Fibroblast of skin of left quadriceps (primary cell): ENCODE measurements at regions not wholly inside any gene's neighbourhood (a gene's known extent, or its start where the extent isn't known, plus 50 kb on each side); places are given as distances from the start of the nearest gene placed in this dataset.
"Not testable (repeated sequence)": the region's sequence is repeated elsewhere in the genome, so short reads cannot be mapped to it uniquely, and the experiment has no call there.

Experiments used
- DNase-seq, 2 experiments: peaks; one replicate each; pipeline ENCODE4 v3.0.0-alpha.2; 2013; ENCODE audit warnings: low read depth in 2 of 2

DNA sequence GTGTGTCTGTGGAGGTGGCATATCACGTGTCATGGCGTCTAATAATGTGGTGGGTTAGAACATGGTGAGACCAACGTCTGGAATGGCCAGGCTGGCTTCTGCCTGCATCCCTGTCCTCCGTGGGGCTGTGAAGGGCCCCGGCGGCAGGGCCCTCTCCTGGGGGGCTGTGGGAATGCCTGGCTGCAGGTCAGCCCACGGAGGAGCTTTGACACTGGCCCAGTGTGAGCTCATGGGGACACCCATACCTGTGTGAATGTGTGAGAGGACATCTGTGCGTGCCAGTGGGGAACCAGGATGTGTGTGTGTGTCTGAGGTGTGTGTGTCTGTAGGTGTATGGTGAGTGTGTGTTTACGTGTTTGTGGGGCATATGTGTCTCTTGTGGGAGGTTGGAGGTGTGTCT, 300.1 kb downstream of the TEX29 start:
- no peak for DNase-seq

DNA sequence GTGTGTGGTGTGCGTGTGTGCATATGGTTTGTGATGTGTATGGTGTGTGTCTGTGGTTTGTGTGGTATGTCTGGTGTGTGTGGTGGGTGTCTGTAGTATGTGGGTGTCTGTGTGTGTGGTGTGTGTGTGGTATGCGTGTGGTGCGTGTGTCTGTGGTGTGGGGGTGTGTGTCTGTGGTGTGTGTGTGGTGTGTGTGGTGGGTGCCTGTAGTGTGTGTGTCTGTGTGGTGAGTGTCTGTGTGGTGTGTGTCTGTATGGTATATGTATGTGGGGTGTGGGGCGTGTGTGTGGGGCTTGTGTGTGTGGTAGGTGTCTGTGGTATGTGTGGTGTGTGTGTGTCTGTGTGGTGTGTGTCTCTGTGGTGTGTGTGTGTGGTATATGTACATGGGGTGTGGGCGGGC, 300.7 kb downstream of the TEX29 start:
- no peak for DNase-seq

DNA sequence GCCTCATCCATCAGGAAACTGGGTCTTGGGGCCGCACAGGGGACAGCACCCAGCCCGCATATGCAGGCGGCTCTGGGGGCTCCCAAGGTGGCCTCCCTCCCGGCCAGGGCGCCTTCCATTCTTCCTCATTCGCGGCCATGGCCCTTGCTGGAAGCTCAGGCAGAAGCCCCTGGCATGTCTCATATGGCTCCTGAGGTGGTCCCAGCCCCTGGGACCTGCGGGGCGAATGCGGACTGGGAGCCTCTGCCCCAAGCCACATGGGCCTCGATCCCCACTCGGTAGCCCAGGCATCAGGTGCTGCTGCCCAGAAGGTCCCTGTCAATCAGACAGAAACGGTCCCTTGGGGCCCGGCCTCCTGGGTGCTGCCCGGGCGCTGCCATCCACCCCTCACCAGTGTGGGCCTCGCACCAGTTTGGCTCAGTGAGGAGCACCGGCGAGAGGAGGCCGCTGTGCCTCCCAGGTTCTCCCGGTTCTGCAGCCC, 301.6 kb downstream of the TEX29 start:
- no peak for DNase-seq

DNA sequence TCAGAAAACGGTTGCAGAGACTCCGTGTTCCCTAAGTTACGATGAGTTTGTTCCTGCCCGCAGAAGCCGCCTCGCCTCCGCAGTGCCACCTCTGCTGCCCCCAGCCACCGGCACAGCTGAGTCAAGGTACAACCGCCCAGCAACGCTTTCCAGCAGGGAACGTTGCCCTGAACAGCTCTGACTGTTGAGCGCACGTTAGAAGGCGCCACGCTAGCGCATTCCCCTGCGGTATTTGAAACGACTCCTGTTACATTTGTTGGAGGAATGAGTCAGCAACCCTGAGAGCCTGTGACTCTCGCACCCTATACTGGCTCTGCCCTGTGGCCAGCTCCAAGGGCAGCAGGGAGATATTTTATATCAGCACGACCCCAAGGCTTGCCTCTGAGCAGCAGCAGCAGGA, 302.8 kb downstream of the TEX29 start:
- no peak for DNase-seq

DNA sequence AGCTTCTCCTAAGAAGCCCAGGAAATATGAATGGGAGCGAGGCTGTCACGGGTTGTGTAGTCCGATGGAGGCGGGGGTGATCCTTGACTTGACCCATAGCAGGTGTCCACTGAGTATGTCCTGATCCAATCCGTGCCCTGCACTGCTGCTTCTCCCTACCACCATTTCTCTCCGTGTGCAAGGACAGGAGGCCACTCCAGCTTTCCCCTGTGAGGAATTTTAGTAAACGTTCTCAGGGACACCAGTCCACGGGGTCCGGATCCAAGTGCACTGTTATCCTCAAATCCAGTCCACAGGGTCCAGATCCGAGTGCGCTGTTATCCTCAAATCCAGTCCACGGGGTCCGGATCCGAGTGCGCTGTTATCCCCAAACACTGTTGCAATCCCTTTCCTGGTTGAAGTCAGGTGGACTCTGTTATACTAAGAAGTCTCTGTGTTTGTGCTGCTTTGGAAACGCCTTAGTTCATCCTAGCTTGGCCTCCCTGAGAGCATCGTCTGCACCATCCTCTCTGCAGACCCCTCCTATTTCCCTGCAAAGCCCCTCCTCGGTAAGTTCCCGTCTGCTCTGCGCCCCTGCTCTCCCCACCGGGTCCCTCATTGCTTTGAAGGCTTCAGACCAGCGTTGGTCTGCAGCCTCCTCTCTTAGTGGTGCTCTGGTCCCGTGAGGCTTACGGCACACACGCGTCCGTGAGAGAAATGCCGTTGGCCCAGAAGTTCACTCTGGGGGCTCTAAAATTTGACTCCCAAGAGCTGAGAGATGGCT, 303.5 kb downstream of the TEX29 start:
- DNase-seq = no peak

DNA sequence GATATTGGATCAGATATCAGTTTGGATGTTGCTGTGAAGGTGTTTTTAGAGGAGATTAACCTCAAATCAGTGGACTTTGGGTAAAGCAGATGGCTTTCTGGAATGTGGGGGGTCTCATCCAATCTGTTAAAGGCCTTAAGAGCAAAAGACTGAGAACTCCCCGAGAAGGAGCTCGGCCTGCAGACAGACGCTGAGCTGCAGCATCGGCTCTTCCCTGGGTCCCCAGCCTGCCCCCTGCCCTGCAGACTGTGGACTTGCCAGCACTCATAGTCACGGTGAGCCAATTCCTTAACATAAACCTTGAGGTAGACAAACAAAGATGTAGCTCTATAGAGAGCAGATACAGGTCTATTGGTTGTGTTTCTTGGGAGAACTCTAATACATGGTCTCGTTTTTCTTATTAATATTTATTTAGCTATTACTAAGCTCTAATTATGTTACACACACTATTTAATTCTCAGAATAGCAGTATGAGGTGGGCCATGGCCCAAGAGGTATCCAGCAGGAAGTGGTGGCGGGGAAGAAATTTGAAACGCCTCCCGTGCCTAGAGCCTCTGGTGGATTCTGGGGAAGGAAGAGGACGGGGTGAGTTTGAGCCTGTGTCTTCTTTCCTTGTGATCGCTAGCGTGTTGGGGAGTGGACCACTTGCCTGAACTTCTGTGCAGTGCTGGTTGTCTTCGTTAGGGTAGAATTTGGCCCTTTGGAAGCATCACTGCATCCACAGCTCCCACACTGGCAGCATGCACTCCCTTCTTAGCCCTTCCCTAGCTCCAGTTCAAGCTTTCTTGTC, 305.3 kb downstream of the TEX29 start:
- no peak for DNase-seq

DNA sequence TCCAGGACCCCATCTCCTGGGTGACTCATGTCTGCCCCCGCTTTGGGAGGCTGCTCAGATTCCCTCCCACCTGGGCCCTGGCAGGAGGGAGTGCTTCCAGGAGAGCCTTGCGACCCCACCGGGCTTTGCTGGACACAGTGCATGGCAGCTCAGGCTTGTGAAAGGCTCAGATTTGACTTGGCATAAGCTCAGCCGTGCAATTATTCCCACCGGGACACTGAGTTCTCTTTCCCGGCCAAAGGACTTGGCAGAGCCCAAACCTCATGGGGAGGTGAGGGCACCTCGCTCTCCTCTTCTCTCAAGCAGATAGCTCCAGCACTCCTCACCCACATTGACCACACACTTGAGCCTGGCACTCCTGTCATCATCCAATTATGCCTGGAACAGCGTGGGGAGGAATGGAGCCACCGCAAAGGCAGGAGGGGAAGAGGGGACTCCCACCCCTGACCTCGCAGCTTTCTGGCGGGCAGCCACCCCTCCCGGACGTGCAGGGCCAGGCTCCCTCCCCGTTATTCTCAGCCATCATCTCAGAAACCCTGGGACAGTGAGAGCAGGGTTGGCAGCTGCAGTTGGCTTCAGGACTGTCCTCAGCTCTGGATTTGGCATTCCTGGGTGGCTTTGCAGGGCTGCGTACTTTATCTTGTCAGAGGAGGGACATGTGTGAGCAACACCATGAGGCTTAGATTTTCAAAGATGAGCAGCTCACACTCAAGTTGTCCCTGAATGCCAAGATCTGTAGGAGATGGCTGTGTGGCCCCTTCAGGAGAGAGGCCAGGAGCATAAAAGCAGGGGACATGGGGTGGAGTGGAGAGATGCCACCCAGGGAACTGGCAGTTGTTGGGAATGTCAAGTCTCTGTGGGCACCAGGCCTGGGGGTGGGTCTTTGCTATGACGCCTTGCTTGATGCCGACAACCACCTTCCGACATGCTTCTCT, 306.2 kb downstream of the TEX29 start:
- no peak for DNase-seq

DNA sequence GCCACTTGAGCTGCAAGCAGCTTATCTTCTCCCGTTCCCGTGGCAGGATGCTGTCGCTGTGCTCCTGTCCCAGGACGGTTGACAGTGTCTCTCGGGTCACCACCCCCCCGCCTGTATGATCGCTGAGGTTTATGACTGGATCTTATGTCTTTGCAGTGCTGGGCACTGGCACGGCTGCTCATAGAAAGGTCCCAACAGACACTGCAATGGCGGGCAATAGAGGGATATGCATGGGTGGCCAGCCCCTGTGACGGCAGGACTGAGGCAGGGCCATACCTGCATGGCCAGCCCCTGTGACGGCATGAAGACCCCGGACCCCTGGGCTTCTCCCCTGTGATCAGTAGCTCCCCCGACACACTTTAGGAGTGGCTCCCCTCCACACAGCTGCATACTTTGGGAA, 307.2 kb downstream of the TEX29 start:
- DNase-seq = no peak

DNA sequence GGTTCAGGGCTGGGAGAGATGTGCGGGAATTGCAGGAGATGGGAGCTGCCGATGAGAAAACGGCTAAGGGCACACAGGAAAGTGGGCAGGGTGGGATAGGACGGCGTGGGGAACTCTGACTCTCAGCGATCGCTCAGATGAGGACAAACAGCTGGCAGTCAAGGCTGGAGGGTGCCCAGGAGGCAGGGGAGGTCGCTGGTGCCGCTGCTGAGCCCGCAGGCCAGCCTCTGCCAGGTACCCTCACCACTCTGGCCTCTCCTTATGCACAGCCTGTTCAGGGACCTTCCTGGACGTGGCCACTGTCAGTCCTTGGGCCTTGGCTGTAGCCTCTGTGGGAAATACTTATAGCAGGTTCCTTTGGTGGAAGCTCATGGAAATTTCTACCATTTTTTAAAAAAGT, 308.6 kb downstream of the TEX29 start:
- DNase-seq = no peak

DNA sequence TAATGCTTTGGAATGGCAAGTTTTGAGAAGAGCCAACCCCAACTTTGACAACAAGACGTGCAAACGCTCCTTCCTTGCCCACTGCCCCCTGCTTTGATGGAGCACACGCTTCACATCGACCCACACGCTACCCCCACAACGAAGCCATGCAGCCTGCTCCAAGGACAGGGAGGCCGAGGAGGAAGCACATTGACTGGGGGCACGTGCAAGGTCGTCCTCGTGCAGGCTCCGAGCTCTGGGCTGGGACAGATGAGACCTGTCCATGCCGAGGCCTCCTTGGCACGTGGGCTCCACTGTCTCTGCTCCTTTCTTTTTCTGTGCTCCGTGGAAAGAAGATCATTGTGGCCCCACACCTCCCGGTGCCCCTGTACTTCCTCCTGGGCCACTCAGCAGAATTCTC, 309.0 kb downstream of the TEX29 start:
- no peak for DNase-seq

DNA sequence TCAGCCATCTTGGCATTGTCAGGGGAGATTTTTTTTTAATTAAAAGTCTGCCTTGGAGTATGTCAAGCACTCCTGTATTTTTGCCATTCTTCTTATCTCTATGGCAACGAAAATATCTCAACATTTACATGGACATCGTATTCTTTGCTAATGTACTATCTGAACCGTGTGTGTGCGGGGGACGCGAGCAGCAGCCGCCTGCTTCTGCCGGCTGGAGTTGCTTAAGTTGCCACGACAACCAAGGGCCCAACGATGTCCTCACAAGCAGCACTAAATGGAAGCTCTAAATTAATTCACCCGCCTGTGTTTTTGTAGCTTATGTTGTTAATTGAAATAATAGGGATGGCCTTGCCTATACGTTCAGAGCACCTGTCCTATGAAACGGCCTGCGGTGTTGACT, 309.5 kb downstream of the TEX29 start:
- DNase-seq = no peak

DNA sequence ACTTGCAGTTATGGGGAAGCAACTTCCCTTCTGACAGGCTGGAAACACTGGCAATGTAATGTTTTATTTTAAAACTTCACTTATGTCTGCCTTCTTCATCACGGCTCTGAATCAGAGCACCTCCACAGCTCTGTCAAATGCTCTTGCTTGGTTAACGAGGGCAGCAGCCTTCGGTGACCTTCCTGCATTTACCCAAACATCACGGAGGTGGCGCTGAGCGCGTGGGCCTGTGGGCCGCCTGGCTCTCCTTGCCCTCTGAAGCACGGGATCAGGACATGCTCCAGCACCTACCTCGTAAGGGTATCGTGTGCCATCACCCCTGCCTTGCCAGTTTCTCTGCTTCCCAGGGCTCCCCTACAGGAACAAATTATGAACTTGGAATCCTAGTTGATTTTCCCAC, 310.0 kb downstream of the TEX29 start:
- no peak for DNase-seq

DNA sequence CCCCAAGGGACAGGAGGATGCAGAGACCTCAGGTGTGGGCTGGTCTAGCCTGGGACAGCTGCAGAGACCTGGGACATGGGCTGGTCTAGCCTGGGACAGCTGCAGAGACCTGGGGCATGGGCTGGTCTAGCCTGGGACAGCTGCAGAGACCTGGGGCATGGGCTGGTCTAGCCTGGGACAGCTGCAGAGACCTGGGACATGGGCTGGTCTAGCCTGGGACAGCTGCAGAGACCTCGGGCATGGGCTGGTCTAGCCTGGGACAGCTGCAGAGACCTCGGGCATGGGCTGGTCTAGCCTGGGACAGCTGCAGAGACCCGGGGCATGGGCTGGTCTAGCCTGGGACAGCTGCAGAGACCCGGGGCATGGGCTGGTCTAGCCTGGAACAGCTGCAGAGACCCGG, 310.8 kb downstream of the TEX29 start:
- not testable (repeated sequence) for DNase-seq

DNA sequence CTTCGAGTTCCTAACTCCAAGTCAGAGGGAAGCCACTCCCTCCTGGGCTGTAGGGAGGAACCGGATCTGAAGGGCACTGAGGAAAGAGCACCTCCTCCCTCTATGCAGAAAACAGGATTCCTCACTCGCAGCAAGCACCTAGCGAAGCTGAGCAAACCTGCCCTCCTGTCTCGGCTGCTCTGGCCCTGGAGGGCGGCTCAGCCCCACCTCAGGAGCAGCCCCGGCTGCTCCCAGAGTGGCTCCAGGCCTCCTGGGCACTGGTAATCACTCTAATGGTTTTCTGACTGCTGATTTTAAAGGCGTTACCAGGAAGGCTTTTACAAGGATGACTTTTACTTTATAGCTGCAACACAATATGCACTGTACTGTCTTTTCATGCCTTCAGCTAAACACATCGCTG, 312.5 kb downstream of the TEX29 start:
- DNase-seq = no peak

DNA sequence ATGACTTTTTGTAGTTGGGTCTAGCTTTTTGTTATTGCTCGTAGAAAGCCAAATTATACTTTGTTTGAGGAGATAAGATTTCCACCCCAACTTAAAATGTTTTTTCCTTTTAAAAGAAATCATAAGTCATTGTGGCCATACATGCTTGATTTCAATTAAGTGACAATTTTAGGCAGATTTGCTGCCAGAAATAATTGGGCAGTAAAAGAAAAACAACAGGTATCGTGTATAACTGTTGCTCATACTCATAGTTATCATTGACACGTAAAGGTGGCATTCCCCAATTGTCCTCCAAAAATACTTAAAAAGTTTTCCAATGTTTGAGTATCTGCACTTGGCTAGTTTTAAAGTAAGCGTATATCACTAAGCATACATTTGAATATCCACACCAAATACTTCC, 313.0 kb downstream of the TEX29 start:
- DNase-seq = no peak

DNA sequence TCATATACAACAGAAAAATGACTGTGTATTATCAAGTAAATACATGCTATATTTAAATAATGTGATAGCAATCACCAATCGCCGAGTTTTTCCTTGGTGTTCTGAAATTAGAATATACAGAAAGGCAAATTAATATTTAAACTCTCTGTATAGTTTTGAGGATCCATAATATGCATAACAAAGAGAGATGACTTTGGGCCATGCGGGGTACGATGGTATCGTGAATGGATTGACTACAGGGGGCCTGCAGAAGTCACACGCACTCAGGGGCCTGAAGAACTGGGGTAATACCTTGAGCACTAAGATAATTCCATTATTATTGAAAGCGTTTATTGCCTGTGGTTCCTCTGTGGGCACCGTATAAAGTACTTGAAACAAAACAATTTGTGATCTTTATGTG, 314.0 kb downstream of the TEX29 start:
- DNase-seq = no peak

DNA sequence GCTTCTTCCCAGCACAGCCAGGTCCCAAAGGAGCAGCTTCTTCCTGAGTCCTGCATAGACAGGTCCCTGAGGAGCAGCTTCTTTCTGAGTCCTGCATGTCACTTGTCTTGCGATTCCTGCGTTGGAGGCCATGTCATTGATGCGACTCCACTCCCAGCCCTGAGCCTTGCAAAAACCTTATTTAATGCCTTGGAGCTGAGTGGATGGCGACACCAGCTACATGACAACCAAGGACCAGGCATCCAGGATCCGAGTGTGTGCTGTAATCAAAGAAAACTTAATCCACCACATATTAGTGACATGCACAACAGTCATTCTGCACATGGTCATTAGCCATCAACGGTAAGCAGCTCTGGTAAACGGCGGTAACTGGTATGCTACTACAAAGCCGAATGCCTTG, 315.8 kb downstream of the TEX29 start:
- no peak for DNase-seq

DNA sequence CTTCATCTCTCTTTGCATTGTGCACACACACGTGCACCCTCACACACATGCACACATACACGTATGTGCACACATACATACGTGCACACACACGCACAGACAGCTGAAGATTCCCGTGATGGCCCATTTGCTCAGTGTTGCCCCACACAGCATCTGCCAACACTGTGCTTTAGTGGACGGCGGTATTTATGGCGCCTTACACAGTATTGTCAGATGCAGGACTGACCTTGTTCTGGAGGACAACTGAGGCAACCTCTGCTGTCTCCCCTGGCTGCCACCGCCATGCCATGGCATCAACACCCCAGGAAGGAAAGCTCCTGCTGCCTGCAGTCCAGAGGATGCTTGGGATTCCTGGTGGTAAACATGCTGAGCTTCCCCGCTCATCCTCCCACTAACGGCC, 316.4 kb downstream of the TEX29 start:
- DNase-seq = no peak

DNA sequence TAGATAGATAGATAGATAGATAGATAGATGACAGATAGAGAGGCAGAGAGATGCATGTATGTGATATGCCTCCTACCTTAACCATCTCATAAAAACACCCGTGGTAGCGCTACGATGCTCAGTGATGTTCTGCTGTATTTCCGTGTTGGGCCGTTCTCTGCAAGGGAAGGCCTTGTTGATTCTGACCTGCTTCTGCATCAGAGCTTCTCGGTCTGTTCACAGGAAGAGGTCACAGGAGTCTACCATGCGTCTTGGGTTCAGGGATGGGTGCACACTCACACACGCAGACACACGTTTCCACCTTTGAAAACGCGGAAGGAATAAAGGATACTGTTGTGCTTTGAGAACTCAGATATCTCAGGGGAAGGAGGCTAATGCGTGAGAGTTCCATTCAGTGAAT, 316.9 kb downstream of the TEX29 start:
- DNase-seq = no peak

DNA sequence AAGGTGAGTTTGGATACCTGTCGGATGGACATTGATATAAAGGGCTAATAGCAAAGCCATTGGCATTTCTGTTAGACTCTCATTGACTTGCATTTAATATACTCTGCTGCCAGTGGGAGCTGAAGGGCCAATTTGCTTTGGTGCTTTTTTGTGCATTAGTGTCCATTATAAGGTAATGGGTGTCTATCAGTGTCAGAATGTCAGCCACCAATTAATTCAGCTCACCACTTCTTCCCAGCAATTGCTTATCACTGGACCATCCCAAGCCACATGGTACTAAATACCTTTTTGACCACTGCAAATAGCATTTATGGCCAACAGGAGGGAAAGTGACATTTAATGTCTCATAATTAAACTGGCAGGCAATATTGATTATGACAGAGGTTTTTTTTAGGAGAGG, 317.8 kb downstream of the TEX29 start:
- no peak for DNase-seq

DNA sequence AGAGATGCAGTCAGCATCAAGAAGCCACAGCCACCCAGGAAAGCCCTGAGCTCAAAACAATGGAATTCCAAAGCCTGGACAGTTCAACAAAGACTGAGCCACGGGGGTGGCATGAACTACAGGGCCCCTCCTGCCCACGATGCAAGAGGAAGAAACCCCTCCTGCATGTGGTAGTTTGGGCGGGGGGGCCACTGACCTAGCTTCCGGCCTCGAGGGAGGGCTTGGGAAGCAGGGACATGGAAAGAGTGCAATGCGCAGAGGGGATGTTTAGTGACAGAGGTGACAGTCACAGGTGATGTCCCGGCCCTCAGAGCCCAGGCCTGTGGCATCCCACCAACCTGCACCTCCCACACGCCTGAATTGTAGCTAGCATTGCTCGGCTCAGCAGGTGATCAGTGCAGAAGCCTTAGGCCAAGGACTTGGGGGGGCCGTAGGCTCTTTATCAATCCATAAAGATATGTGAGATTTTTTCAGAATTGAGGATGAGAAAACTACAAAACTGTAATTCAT, 318.8 kb downstream of the TEX29 start:
- no peak for DNase-seq

DNA sequence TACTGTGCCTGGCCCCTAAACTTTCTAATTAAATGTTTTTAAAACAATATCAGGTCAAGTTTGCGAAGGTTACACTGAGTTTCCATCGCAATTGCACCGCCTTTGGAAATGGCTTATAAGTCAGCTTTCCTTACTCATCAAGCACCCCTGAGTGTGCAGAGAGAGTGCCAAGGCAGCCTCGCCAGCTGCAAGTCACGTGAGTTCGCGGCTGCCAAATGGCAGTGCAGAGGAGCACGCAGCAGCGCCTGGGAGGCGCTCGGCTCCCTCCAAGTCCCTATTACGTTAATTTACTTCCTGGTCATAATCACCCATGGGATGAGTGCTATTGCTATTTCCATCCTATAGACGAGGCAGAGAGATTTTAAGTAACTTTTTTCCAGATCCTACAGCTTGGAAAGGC, 319.6 kb downstream of the TEX29 start:
- no peak for DNase-seq
